Fibroblast of lung (primary cell): ENCODE measurements at regions not wholly inside any gene's neighbourhood (a gene's known extent, or its start where the extent isn't known, plus 50 kb on each side); places are given as distances from the start of the nearest gene placed in this dataset.

Experiments used
- DNase-seq, 2 donors: peaks; one replicate each; pipeline versions ENCODE4 v3.0.0 to v3.0.0-alpha.2; 2010; ENCODE audit warnings: low read depth in 2 of 2
- H2AFZ ChIP-seq: 2 replicates; pipeline ENCODE4 v1.5.1; 2012; ENCODE audit warnings: low read length, control low read depth, inconsistent platforms
- H3K27ac ChIP-seq: 2 replicates; pipeline ENCODE4 v1.5.1; 2011; ENCODE audit warnings: low read length, control low read depth; ENCODE audit not compliant: insufficient read depth
- H3K27me3 ChIP-seq: 2 replicates; pipeline ENCODE4 v1.5.1; 2011; ENCODE audit warnings: mild to moderate bottlenecking, low read length; ENCODE audit not compliant: control insufficient read depth, insufficient read depth
- H3K36me3 ChIP-seq: 2 replicates; pipeline ENCODE4 v1.5.1; 2011; ENCODE audit warnings: low read length; ENCODE audit not compliant: control insufficient read depth, insufficient read depth
- H3K4me1 ChIP-seq: 2 replicates; pipeline ENCODE4 v1.5.1; 2011; ENCODE audit warnings: low read length; ENCODE audit not compliant: control insufficient read depth, insufficient read depth; ENCODE audit errors: extremely low read depth
- H3K4me2 ChIP-seq: 2 replicates; pipeline ENCODE4 v1.5.1; 2011; ENCODE audit warnings: low read length, control low read depth; ENCODE audit not compliant: insufficient read depth; ENCODE audit errors: extremely low read depth
- H3K4me3 ChIP-seq, 4 experiments: fragments of 200-600 bp in 1 of 4; sonication (generic) in 1 of 4; replicated peaks in 1 of 4; 2 replicates each; pipeline ENCODE4 v1.5.1; 2011 to 2016; ENCODE audit warnings: low read length in 4 of 4, low read depth in 3 of 4, mild to moderate bottlenecking in 3 of 4, control low read depth in 2 of 4, inconsistent platforms in 1 of 4, mixed read lengths in 1 of 4; ENCODE audit not compliant: insufficient read depth in 1 of 4; ENCODE audit errors: control extremely low read depth in 1 of 4
- H3K79me2 ChIP-seq: 2 replicates; pipeline ENCODE4 v1.5.1; 2012; ENCODE audit warnings: mild to moderate bottlenecking, low read length, inconsistent platforms; ENCODE audit not compliant: control insufficient read depth, insufficient read depth
- H3K9ac ChIP-seq: 2 replicates; pipeline ENCODE4 v1.5.1; 2011; ENCODE audit warnings: mild to moderate bottlenecking, low read length, control low read depth; ENCODE audit not compliant: insufficient read depth
- H3K9me3 ChIP-seq: 2 replicates; pipeline ENCODE4 v1.5.1; 2012; ENCODE audit warnings: low read depth, low read length; ENCODE audit not compliant: control insufficient read depth, insufficient read depth
- H4K20me1 ChIP-seq: 2 replicates; pipeline ENCODE4 v1.5.1; 2011; ENCODE audit warnings: low read length; ENCODE audit not compliant: control insufficient read depth, insufficient read depth; ENCODE audit errors: extremely low read depth
- EZH2 ChIP-seq: IDR thresholded peaks from 2 replicates; pipeline ENCODE4 v1.5.1; 2012; ENCODE audit warnings: low read length, control low read depth, mild to moderate bottlenecking; ENCODE audit errors: missing control alignments
- TF ChIP-seq, protein P1 (sequence below), 2 donors: IDR thresholded peaks in 1 of 2; conservative IDR thresholded peaks in 1 of 2; 1 replicate in 1 of 2; 2 replicates in 1 of 2; pipeline ENCODE4 v1.5.1; 2011 to 2012; ENCODE audit warnings: low read length in 2 of 2, control low read depth in 1 of 2, inconsistent platforms in 1 of 2, low read depth in 1 of 2, mild to moderate bottlenecking in 1 of 2

DNA sequence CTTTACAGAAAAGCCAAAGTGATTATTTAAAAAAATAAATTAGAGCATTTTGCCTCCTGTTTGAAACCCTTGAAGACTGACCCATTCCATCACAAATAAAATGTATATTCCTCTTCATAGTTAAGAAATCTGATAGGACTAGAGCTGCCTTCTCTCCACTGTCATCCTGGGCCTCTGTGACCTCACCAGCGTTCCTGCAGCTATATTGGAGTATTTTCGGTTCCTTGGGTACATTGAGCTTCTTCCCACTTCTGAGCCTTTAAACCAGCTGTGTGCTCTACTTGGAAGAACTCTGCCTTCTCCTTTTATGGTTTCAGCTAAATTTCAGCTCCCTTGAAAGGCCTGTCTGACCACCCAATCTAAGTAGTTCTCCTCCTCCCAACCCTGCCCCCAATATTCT lies 99.1 kb upstream of the ABCA1 start:
- Histone ChIP-seq H3K4me1 (no peaks in the 10 kb centered on the region), H3K9me3 (no peaks in the 10 kb centered on the region), H3K36me3 (no peaks in the 10 kb centered on the region), H3K27me3 (no peaks in the 10 kb centered on the region), H2AFZ (no peak overlapping the region), H3K27ac (no peak overlapping the region), H4K20me1 (no peaks in the 10 kb centered on the region), H3K4me2 (no peak overlapping the region), H3K4me3 (no peak overlapping the region), H3K9ac (no peak overlapping the region), H3K79me2 (no peaks in the 10 kb centered on the region)
- TF ChIP-seq, protein P1, sequence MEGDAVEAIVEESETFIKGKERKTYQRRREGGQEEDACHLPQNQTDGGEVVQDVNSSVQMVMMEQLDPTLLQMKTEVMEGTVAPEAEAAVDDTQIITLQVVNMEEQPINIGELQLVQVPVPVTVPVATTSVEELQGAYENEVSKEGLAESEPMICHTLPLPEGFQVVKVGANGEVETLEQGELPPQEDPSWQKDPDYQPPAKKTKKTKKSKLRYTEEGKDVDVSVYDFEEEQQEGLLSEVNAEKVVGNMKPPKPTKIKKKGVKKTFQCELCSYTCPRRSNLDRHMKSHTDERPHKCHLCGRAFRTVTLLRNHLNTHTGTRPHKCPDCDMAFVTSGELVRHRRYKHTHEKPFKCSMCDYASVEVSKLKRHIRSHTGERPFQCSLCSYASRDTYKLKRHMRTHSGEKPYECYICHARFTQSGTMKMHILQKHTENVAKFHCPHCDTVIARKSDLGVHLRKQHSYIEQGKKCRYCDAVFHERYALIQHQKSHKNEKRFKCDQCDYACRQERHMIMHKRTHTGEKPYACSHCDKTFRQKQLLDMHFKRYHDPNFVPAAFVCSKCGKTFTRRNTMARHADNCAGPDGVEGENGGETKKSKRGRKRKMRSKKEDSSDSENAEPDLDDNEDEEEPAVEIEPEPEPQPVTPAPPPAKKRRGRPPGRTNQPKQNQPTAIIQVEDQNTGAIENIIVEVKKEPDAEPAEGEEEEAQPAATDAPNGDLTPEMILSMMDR (conservative IDR thresholded peaks at IDR 0.05 in 1 of 2, IDR thresholded peaks at IDR 0.05 in 1 of 2; ENCODE audit: low read depth in 1 of 2, low read length in 2 of 2), result no peak
- no peak for TF ChIP-seq EZH2
- DNase-seq, result no peak

DNA sequence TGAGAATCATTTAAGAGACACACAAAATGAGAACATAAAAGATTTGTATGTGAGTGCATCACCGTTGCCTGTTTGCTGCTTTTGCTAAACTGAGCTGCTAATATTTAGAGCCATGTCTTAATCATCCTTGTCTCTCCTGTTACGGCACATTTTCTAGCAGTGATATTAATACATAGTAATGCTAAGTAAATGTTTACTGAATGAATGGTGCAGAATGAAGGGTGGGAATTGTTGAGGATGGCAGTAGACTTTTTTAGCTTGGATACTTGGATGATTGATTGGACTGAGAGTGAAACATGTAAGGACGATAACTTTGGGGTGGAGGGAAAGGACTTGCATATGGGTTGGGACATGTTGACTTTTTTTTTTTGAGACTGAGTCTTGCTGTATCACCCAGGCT lies 102.3 kb upstream of the ABCA1 start:
- Histone ChIP-seq H3K4me2 (no peak overlapping the region), H4K20me1 (no peaks in the 10 kb centered on the region), H3K4me1 (no peaks in the 10 kb centered on the region), H3K4me3 (no peak overlapping the region), H3K9ac (no peak overlapping the region), H3K79me2 (no peaks in the 10 kb centered on the region), H3K27me3 (no peaks in the 10 kb centered on the region), H3K9me3 (no peaks in the 10 kb centered on the region), H2AFZ (no peak overlapping the region), H3K36me3 (no peaks in the 10 kb centered on the region), H3K27ac (no peak overlapping the region)
- DNase-seq, result no peak
- TF ChIP-seq, protein P1 (conservative IDR thresholded peaks at IDR 0.05 in 1 of 2, IDR thresholded peaks at IDR 0.05 in 1 of 2; ENCODE audit: low read depth in 1 of 2, low read length in 2 of 2), result no peak
- no peak for TF ChIP-seq EZH2

DNA sequence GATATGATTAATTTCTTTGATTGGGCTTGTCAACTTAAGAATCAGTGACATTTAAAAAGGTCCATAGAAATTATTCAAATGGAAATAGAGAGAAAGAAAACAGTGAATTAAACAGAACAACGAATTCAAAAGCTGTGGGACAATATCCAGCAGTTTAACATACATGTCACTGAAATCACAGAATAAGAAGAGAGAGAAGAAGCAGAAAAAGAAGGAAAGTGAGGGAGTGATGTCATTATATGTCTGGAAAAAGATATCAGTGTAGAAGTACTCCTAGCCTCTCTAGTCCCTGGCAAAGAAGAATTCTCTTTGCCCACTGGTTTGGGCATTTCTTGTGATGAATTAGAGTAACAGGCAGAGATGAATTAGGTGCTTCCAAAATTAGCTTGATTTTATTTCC lies 109.2 kb upstream of the ABCA1 start:
- Histone ChIP-seq H2AFZ (no peak overlapping the region), H3K27me3 (no peaks in the 10 kb centered on the region), H3K9ac (no peak overlapping the region)

More for the DNA sequence above, 109.2 kb upstream of the ABCA1 start:
- no peaks in the 10 kb centered on the region for H3K4me1 ChIP-seq
- H3K4me2 ChIP-seq, result no peak overlapping the region
- TF ChIP-seq EZH2, result no peak
- TF ChIP-seq, protein P1 (conservative IDR thresholded peaks at IDR 0.05 in 1 of 2, IDR thresholded peaks at IDR 0.05 in 1 of 2; ENCODE audit: low read depth in 1 of 2, low read length in 2 of 2), result no peak
- H3K9me3 ChIP-seq, result no peaks in the 10 kb centered on the region
- H3K79me2 ChIP-seq, result no peaks in the 10 kb centered on the region
- no peaks in the 10 kb centered on the region for H3K36me3 ChIP-seq
- no peaks in the 10 kb centered on the region for H4K20me1 ChIP-seq
- no peak for DNase-seq
- H3K4me3 ChIP-seq, result no peak overlapping the region
- H3K27ac ChIP-seq, result no peak overlapping the region
